ENCODE measurements at regions not wholly inside any gene's neighbourhood (a gene's known extent, or its start where the extent isn't known, plus 50 kb on each side); places are given as distances from the start of the nearest gene placed in this dataset.

DNA sequence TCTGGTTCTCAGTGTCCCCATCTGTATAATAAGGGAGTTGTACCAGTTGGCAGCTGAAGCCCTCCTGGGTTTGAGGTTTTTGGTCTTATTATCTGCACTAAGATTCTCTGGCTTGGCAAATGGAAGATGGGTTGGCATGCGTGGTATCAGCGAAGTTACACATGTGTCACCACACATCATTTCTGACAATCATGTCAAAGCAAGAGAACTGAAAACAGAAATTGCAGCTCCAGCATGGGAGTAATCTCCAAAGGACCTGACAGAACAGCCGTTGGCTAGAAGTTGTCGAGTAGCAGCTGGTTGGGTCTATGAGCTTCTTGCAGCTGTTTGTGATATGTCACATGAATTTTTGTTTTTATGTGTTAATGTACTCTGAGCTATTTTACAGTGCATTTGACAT lies 317.4 kb downstream of the SLC4A3 start:
- TF ChIP-seq, protein P1, sequence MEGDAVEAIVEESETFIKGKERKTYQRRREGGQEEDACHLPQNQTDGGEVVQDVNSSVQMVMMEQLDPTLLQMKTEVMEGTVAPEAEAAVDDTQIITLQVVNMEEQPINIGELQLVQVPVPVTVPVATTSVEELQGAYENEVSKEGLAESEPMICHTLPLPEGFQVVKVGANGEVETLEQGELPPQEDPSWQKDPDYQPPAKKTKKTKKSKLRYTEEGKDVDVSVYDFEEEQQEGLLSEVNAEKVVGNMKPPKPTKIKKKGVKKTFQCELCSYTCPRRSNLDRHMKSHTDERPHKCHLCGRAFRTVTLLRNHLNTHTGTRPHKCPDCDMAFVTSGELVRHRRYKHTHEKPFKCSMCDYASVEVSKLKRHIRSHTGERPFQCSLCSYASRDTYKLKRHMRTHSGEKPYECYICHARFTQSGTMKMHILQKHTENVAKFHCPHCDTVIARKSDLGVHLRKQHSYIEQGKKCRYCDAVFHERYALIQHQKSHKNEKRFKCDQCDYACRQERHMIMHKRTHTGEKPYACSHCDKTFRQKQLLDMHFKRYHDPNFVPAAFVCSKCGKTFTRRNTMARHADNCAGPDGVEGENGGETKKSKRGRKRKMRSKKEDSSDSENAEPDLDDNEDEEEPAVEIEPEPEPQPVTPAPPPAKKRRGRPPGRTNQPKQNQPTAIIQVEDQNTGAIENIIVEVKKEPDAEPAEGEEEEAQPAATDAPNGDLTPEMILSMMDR (IDR thresholded peaks at IDR 0.05) = no peak
- Histone ChIP-seq H3K27me3 (no peaks in the 10 kb centered on the region), H3K9me3 (no peaks in the 10 kb centered on the region), H3K36me3 (no peaks in the 10 kb centered on the region), H3K4me1 (peaks cover 0 to 8% of the 10 kb centered on the region in 2 donors), H3K27ac (no peak overlapping the region), H3K4me3 (no peak overlapping the region)
- intact Hi-C loops (cut with DNase I) = no loop called here
- no peak for DNase-seq (ENCODE audit: low spot score in 2 of 2)

DNA sequence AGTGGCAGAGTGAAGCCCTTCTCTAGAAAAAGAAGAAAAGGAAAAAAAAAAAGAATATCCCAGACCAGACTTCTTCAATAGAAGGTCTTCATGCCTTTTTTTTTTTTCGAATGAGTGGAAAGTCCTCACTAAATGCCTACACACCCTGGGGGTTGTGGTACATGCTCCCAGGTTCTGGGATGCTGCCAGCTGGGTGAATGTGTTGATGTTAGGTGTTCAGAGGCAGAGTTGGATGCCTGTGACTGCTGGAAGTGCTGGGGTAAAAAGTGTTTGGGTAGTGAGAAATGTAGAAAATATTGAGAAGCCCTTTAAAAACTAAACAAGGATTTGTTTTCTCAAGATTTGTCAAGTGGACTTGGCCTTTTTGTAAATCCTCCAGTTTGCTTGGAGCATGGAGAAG lies 318.6 kb downstream of the SLC4A3 start:
- TF ChIP-seq, protein P1 (IDR thresholded peaks at IDR 0.05) = no peak
- DNase-seq (ENCODE audit: low spot score in 2 of 2) = no peak
- Histone ChIP-seq H3K27me3 (no peaks in the 10 kb centered on the region), H3K4me1 (peaks cover 0 to 8% of the 10 kb centered on the region in 2 donors), H3K27ac (no peak overlapping the region), H3K9me3 (no peaks in the 10 kb centered on the region), H3K4me3 (no peak overlapping the region), H3K36me3 (no peaks in the 10 kb centered on the region)
- intact Hi-C loops (cut with DNase I) = no loop called here

DNA sequence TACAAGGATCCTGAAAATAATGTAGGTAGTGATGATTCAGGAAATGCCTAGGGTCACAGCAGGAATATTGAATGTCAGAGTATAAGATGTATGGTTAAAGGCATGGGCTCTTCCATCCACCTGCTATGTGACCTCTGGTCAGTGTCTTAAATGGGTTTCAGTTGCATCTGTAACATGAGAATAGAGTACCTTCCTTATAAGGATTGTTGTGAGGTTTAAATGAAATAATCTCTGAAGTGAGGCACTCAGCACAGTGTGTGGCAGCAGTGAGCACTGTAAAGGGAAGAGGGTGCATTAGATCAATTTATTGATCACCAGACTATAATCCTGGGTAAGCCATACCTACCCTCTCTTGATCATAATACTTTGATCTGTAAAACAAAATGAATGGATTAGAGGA lies 319.1 kb downstream of the SLC4A3 start:
- Histone ChIP-seq H3K27ac (no peak overlapping the region), H3K4me1 (peaks cover 0 to 8% of the 10 kb centered on the region in 2 donors), H3K9me3 (no peaks in the 10 kb centered on the region), H3K27me3 (no peaks in the 10 kb centered on the region), H3K4me3 (no peak overlapping the region), H3K36me3 (no peaks in the 10 kb centered on the region)
- intact Hi-C loops (cut with DNase I) = no loop called here
- no peak for DNase-seq (ENCODE audit: low spot score in 2 of 2)
- TF ChIP-seq, protein P1 (IDR thresholded peaks at IDR 0.05) = no peak

DNA sequence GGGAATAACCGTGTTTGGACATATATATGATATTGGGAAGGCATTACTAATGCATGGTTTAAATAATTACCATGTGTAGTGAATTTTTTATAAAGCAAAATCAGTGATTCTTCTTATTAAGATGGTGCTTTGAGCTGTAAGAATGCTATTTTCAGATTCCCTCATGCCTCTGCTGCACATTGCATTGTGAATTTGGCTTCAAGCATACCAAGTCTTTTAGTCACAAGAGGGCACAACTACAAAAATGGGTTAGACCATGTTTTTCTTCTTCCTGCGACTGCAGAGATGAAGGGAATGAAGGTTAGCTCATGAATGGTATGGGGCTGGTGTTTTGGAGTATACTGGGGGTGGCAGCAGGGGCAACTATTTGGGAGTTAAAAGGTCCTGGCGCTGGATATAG lies 320.1 kb downstream of the SLC4A3 start:
- H3K9me3 ChIP-seq = no peaks in the 10 kb centered on the region
- H3K27me3 ChIP-seq = no peaks in the 10 kb centered on the region
- H3K27ac ChIP-seq = no peak overlapping the region
- intact Hi-C loops (cut with DNase I) = no loop called here
- peaks cover 0 to 8% of the 10 kb centered on the region in 2 donors for H3K4me1 ChIP-seq
- H3K4me3 ChIP-seq = no peak overlapping the region
- DNase-seq (ENCODE audit: low spot score in 2 of 2) = no peak
- no peaks in the 10 kb centered on the region for H3K36me3 ChIP-seq
- TF ChIP-seq, protein P1 (IDR thresholded peaks at IDR 0.05) = no peak

DNA sequence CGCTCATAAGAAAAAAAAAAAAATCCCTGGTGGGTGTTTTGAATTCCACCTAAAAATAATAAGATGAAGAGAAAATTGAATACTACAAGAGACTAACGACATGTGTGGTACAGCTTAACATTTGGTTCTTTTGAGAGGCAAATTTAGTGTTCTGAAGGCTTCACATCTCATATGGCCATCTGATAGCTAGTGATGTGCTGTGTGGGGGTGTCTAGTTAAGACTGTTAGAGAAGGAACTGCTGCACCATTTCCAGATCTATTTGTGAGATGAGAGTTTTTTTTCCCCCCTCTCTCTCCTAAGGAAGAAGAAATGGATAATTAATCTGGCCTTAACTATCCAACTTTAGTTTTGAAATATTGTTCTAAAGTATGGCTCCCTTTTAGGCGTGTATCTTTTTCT lies 321.6 kb downstream of the SLC4A3 start:
- Histone ChIP-seq H3K4me1 (peaks cover 0 to 8% of the 10 kb centered on the region in 2 donors), H3K36me3 (no peaks in the 10 kb centered on the region), H3K27me3 (no peaks in the 10 kb centered on the region), H3K27ac (no peak overlapping the region), H3K4me3 (no peak overlapping the region), H3K9me3 (no peaks in the 10 kb centered on the region)
- intact Hi-C loops (cut with DNase I) = no loop called here
- TF ChIP-seq, protein P1 (IDR thresholded peaks at IDR 0.05) = no peak
- DNase-seq (ENCODE audit: low spot score in 2 of 2) = no peak

DNA sequence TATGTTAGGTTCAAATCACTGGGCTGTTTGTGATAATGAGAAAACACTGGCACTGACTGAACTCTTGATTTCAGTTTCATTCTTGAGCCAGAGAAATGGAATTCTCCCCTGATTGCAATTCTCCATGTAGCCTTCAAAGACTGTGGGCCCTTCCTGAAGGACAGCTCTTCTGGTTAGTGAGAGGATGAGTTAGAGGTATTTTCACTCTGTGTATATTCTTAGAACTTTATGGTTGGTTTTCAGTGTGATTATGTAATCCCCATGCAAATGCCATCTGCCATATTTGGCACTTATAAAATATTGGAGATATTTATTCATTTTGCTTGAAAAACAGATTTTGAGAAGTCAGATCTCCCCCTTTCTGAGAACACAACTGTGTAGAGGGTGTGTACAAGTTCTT lies 323.7 kb downstream of the SLC4A3 start:
- Histone ChIP-seq H3K4me3 (no peak overlapping the region), H3K4me1 (peaks cover 0 to 8% of the 10 kb centered on the region in 2 donors), H3K9me3 (peaks cover 0 to 1% of the 10 kb centered on the region in 2 donors), H3K36me3 (no peaks in the 10 kb centered on the region), H3K27ac (no peak overlapping the region), H3K27me3 (no peaks in the 10 kb centered on the region)
- TF ChIP-seq, protein P1 (IDR thresholded peaks at IDR 0.05) = no peak
- intact Hi-C loops (cut with DNase I) = no loop called here
- DNase-seq (ENCODE audit: low spot score in 2 of 2) = no peak

Data from ascending aorta (tissue), 2 donors.